H4 (cell line): ENCODE measurements at regions not wholly inside any gene's neighbourhood (a gene's known extent, or its start where the extent isn't known, plus 50 kb on each side); places are given as distances from the start of the nearest gene placed in this dataset.
A peak's percentile ranks its signal among the peaks of the same experiment; 100 is the strongest.
"Not testable (repeated sequence)": the region's sequence is repeated elsewhere in the genome, so short reads cannot be mapped to it uniquely, and the experiment has no call there.

ENCODE experiments used
- DNase-seq: peaks from one replicate; pipeline ENCODE4 v3.0.0-alpha.2; 2015; ENCODE audit warnings: low spot score

- no peak for DNase-seq
These were observed 50.3 kb upstream of the TMC1 start for GRCh38 chr9:72471096-72471495.

- DNase-seq: peak; percentile 12
These were observed 53.4 kb upstream of the TMC1 start for GRCh38 chr9:72467766-72468738.

DNA sequence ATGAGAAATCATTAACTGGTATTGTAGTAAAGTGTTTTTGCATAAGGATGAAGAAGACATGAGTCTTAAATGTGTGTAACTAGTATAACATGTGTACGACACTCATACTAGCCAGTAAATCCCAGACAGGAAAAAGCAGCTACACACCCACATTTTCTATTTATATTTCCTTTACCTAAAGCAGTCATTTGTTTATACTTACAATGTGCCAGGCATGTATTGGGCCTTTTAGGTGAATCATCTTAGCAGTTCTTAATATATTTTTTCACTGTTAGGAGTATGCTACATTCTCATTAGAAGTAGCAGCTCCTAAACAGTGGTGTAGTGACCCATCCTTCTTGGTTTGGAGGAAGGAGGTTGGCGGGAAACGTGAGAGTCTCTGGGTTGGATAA, 55.8 kb upstream of the TMC1 start:
- DNase-seq: peak; percentile 52

DNA sequence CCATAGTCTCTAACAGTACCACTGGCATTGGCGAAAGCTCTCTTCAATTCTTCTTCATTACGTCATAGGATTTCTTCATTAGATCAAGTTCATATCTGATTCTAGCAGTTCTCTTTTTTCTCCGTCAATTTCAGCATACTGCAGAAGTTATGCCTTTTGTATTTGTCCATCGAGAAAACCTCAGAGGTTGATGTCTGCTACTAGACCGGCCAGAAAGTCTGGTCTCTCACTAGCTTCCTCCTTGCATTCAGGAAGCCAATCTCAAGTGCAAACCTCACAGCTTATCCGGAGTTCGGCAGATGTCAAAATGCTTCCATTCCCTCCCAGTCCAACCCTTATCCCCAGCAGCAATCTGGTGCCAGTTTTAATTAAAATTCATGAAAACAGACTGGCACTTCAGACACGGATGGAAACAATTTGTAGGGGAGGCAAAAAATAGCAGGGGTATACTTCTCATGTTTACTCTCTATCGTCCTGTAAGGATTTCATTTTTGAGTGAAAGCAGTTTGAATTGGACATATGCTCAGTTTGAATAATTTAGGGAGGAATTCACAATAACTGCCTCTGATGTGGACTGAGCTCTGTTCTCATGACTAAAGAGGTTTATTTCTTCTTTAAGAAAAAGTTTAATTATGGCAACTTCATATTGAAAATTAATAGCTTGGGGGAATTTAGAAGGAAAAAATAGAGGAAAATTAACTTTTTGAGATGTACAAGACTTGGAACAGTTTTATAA, 56.4 kb upstream of the TMC1 start:
- DNase-seq: no peak

DNA sequence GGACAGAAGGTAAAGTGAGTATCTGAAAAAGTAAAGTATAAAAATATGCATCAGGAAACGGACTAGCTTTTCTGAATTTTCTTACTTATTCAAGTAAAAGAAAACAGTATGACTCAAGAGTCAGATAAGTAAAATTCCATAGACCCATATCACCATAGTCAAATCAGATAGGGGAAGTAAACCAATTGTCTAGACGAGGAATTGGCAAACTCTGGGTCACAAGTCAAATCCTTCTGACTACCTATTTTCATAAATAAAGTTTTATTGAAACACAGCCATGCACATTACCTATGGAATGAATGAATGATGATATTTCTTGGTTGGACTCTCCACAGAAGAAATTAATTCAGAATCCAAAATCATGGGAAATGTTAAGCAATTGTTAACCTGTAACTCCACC, 59.1 kb upstream of the TMC1 start:
- DNase-seq: no peak

GRCh38 chr9:72460342-72461312, 60.8 kb upstream of the TMC1 start:
- DNase-seq: no peak

DNA sequence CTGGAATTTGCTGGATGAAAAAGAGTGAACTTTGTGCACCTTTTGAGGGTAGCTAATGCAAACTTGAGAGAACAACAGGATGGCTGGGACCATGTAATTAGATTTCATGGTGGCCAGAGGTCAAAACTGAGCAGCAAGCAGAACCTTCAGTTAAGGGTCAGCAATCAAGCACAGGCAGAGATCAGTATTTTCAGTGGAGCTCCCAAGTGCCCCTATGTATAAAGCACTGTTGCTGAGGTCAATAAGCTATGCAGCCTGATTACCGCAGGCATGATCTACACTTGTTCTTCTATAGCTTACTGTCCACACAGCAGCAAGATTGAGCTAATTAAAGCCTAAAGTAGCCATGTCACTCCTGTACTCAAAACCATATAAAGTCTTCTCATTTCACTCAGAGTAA, 62.1 kb upstream of the TMC1 start:
- DNase-seq: no peak

GRCh38 chr9:72458153-72458552, 63.3 kb upstream of the TMC1 start:
- no peak for DNase-seq

DNA sequence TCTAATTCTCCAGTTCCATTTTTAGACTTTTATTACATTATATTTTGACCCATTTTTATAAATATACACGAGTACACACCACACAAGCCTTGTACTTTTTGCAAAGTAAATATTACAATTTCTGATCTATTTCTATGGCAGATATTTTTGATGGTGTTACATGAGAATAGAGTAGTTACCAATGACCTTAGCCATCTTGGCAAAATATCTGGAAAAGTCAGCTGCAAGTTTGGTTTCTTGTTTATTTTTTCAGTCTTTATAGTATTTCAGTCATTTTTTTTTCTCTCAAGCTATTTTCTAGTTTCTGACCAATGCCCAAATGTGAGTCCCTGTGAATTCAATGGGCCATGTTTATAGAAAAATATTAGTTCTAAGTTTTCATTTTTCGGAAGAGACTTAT, 64.0 kb upstream of the TMC1 start:
- DNase-seq: no peak

DNA sequence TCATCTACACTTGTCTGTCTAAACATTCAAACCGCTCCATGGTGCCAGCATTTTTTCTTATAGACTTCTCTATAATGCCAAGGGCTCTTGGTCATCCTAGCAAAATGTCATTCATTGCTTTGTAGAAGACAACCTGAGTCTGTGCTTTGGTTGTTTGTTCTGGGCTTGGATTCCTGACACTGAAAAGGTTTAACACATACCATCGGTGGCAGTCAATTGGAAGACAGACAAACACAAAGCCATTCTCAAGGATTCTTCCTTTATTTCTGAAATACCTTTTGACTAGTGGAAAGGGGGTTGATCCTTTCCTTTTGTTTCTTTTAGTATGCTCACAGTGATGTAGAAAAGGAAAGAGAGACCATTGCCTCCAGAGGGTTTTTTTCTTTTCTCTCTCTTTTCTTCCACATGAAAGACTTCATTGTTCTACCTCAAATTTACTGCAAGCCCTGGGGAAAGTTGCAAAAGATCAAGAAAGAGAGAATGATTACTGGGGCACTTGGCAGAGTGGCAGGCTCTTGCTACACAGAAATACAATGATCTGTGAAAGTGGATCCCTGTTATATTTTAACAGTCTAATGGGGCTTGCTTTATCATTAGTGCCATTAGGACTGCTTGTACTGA, 66.4 kb upstream of the TMC1 start:
- DNase-seq: no peak

GRCh38 chr9:72453797-72454196, 67.6 kb upstream of the TMC1 start:
- no peak for DNase-seq

GRCh38 chr9:72446241-72446640, 75.2 kb upstream of the TMC1 start:
- not testable (repeated sequence) for DNase-seq

- no peak for DNase-seq
These were observed 76.0 kb upstream of the TMC1 start for GRCh38 chr9:72445306-72445995.

GRCh38 chr9:72444435-72444834, 77.0 kb upstream of the TMC1 start:
- no peak for DNase-seq

DNA sequence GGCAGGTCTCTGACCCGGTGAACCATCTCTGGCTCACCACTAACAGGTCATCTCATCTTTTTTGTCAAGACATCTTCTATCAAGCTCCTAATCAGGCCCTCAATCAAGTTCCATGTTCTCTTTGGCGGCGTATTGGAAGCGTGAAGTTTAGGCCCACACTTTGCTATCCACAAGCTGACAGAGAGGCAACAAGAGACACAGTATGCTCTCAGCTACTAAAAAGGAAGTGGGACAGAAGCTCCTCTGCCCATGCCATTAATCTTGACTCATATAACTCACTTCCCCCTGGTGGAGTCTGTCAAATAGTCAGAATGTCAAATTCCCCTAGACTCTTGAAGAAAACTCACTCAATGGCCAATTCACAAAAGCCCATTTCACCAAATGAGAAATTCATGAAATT, 77.6 kb upstream of the TMC1 start:
- no peak for DNase-seq

DNA sequence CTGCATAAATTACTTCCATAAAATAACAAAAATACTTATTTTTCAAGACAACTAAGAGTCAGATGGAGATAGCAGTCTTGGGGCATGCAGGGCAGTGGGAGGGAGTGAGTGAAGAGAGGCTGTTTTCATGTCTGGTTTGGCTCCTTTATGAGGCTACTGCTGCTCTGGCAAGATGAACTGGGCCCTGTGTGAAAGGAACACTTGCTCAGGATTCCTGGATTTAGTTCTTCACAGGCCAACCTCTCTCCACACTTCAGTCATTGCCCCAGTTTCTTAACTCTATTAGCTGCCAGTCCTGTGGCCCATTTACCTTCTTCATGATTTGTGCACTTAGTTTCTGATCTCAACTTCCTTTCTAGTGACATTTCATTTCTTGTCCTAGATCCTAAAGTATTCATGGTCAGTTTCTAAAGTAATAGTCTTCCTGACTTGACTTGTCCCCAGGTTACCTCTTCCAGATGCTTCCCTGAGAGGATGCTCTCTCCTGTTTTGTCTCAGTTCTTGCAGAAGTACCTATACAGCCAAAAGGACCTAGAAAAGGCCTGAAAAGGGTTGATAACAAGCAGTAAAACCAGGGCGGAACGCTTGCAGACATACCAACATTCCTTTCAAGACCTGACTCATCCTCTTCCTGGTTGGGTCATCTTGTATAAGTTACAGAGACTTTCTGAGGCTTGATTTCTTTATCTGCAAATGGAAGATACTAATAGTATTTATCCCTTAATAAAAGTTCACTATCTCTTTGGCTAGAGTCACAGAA, 77.0 kb upstream of the ZFAND5 start:
- peak; percentile 53 for DNase-seq

DNA sequence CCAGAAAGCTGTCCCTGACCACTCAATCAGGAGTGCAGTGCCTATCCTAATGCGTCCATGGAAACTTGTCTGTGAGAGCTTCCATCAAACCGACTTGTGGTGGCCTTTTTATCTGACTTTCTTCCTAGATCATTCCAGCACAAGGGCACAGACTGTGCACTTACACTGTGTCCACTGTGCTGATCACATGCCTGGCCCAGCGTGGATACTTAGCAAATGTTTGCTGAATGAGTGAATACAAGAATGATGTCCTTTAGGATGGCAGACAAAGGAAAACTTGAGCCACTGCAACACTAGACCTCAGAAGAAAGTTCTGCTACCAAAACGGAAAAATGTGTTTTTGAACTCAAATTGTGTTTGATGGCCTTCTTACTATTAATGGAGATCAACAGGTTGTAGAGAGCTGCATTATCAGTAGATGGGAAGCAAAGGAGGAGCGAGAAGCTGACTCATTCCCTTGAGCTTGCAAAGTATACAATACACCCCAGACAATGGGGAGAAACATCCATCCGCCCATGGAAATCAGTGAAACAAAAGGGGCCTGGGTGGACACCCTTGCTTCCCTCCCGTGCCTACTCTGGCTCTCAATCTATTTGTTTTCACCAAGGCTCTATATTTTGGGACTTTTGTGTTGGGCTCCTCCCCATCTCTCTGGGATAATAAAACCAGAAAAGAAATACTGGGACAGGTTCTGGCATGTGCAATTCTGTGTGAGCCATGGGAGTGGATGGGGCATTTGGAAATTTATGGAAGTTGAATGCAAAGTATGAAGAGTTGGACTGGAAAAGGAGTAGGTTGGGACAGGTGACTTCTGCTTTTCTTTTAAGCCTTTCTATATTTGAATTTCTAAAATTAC, 76.2 kb upstream of the ZFAND5 start:
- no peak for DNase-seq

DNA sequence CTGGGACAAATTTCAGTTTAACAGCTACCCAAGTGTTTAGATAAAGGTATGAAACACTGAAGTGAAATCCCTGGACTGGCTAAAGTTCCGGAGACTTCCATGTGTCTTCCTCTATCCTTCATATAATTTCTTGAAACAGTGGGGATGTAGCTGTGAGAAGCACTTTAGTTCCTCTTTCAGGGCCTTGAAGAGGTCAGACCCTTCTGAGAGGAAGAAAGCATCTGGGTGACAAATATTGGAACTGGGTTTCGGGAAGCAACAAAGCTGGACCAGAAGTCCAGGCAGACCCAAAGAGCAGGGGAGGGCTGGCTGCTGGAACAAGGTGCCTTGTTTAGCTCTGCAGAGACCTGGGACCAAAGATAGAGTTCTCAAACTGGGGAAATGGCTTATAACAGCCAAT, 75.4 kb upstream of the ZFAND5 start:
- no peak for DNase-seq
